B cell (primary cell): ENCODE measurements at regions not wholly inside any gene's neighbourhood (a gene's known extent, or its start where the extent isn't known, plus 50 kb on each side); places are given as distances from the start of the nearest gene placed in this dataset.

Source experiments
- ATAC-seq: fragments of 200-7000 bp; cut with Tn5 transposase; one replicate; pipeline ENCODE4 v1.10.0; 2021; ENCODE audit warnings: low read depth, mild to moderate bottlenecking, moderate number of reproducible peaks, moderate library complexity
- CTCF ChIA-PET: fragments of 350-600 bp; sonication (Branson Sonifier 250); formaldehyde crosslinking; loops from one replicate; lab custom pipeline; 2021; ENCODE audit warnings: antibody characterized with exemption, inconsistent platforms; lab: Charles Lee
- POLR2A ChIA-PET: fragments of 350-600 bp; sonication (Branson Sonifier 250); formaldehyde crosslinking; loops from one replicate; lab custom pipeline; 2021; ENCODE audit warnings: antibody characterized with exemption; lab: Charles Lee
- DNase-seq: peaks from one replicate; pipeline ENCODE4 v3.0.0; 2013
- H2AFZ ChIP-seq: 2 replicates; pipeline ENCODE4 v1.6.1; 2012; ENCODE audit warnings: mild to moderate bottlenecking, low read depth, low read length; ENCODE audit not compliant: insufficient read depth, poor library complexity, severe bottlenecking
- H3K27ac ChIP-seq, 2 donors: 1 replicate in 1 of 2; 2 replicates in 1 of 2; pipeline ENCODE4 v1.5.1; 2012 to 2013; ENCODE audit warnings: low read length in 2 of 2, mild to moderate bottlenecking in 2 of 2, moderate library complexity in 1 of 2
- H3K27me3 ChIP-seq, 4 experiments: fragments of 200-600 bp in 1 of 4; sonication (generic) in 1 of 4; replicated peaks in 1 of 4; 1 replicate in 2 of 4; 2 replicates in 2 of 4; pipeline versions ENCODE4 v1.6.1 to v1.7.0; 2013 to 2016; ENCODE audit warnings: low read length in 3 of 4, mild to moderate bottlenecking in 2 of 4, mixed read lengths in 1 of 4, moderate library complexity in 1 of 4; ENCODE audit not compliant: insufficient read depth in 4 of 4, control insufficient read depth in 3 of 4; ENCODE audit errors: control extremely low read depth in 1 of 4
- H3K36me3 ChIP-seq, 2 experiments: replicated peaks in 1 of 2; 1 replicate in 1 of 2; 2 replicates in 1 of 2; pipeline versions ENCODE4 v1.6.1 to v1.7.1; 2013; ENCODE audit warnings: low read length in 1 of 2; ENCODE audit not compliant: insufficient read depth in 2 of 2, control insufficient read depth in 1 of 2; ENCODE audit errors: control extremely low read depth in 1 of 2, extremely low read depth in 1 of 2
- H3K4me1 ChIP-seq, 2 donors: fragments of 200-600 bp in 1 of 2; sonication (generic) in 1 of 2; 1 replicate in 1 of 2; 2 replicates in 1 of 2; pipeline versions ENCODE4 v1.5.1 to v1.6.1; 2013 to 2017; ENCODE audit warnings: low read length in 2 of 2; ENCODE audit not compliant: control insufficient read depth in 2 of 2, insufficient read depth in 2 of 2
- H3K4me2 ChIP-seq: replicated peaks from 2 replicates; pipeline ENCODE3; 2012; ENCODE audit warnings: mild to moderate bottlenecking, low read depth, low read length; ENCODE audit not compliant: poor library complexity, severe bottlenecking
- H3K4me3 ChIP-seq, 5 experiments: fragments of 200-600 bp in 1 of 5; sonication (generic) in 1 of 5; 1 replicate in 3 of 5; 2 replicates in 2 of 5; pipeline versions ENCODE4 v1.5.1 to v1.7.0; 2011 to 2016; ENCODE audit warnings: low read length in 4 of 5, mild to moderate bottlenecking in 4 of 5, low read depth in 2 of 5, control low read depth in 1 of 5, moderate library complexity in 1 of 5; ENCODE audit not compliant: insufficient read depth in 1 of 5; ENCODE audit errors: control extremely low read depth in 1 of 5, extremely low read depth in 1 of 5
- H3K79me2 ChIP-seq: fragments of 200-600 bp; sonication (generic); one replicate; pipeline ENCODE4 v1.6.0; 2016; ENCODE audit warnings: low read length; ENCODE audit not compliant: control insufficient read depth, insufficient read depth
- H3K9ac ChIP-seq: fragments of 200-600 bp; sonication (generic); 2 replicates; pipeline ENCODE4 v1.6.1; 2017; ENCODE audit warnings: mild to moderate bottlenecking, low read length, moderate library complexity
- H3K9me3 ChIP-seq, 3 donors: one replicate each; pipeline versions ENCODE4 v1.6.1 to v1.7.1; 2013; ENCODE audit warnings: low read length in 2 of 3; ENCODE audit not compliant: control insufficient read depth in 2 of 3, insufficient read depth in 1 of 3; ENCODE audit errors: control extremely low read depth in 1 of 3
- H4K20me1 ChIP-seq: 2 replicates; pipeline ENCODE4 v1.6.0; 2012; ENCODE audit warnings: mild to moderate bottlenecking, low read length; ENCODE audit not compliant: insufficient read depth, control insufficient read depth, poor library complexity, severe bottlenecking
- H3K27ac Mint-ChIP-seq: one replicate; pipeline ENCODE4 v1.8.0; 2021; ENCODE audit warnings: mixed read lengths
- H3K27me3 Mint-ChIP-seq: one replicate; pipeline ENCODE4 v1.8.0; 2021; ENCODE audit warnings: mixed read lengths
- H3K4me1 Mint-ChIP-seq: one replicate; pipeline ENCODE4 v1.8.0; 2021; ENCODE audit warnings: mixed read lengths
- H3K4me3 Mint-ChIP-seq: one replicate; pipeline ENCODE4 v1.8.0; 2021; ENCODE audit warnings: mixed read lengths
- H3K9me3 Mint-ChIP-seq: one replicate; pipeline ENCODE4 v1.8.0; 2022; ENCODE audit warnings: mixed read lengths; ENCODE audit not compliant: insufficient read depth
- CTCF ChIP-seq: fragments of 200-600 bp; IDR thresholded peaks from one replicate; pipeline ENCODE4 v1.8.0; 2022; ENCODE audit warnings: antibody characterized with exemption, mild to moderate bottlenecking
- EZH2 ChIP-seq: IDR thresholded peaks from 2 replicates; pipeline ENCODE4 v1.6.1; 2012; ENCODE audit warnings: borderline replicate concordance, low read depth, mild to moderate bottlenecking, moderate library complexity, low read length; ENCODE audit not compliant: insufficient read depth, poor library complexity, severe bottlenecking
- WGBS: methylation state at CpG from one replicate; pipeline ENCODE4 v1.1.5; 2013; ENCODE audit warnings: missing lambda C conversion rate; ENCODE audit not compliant: insufficient coverage; 5-methylcytosine and 5-hydroxymethylcytosine counted together
- intact Hi-C: fragments of 100-400 bp; cut with micrococcal nuclease; formaldehyde crosslinking; loops from one replicate; pipeline ENCODE4 v1.10.0; 2022

- H3K36me3 ChIP-seq, result no peaks in the 10 kb centered on the region
- H3K27ac ChIP-seq, result no peak overlapping the region
- no CpG with 5 or more reads among the region's 1 CpG for WGBS
- CTCF ChIA-PET, result no interaction called here
- no peaks in the 10 kb centered on the region for H3K79me2 ChIP-seq
- H3K27ac Mint-ChIP-seq, result no peak overlapping the region
- intact Hi-C loops, result no loop called here
- ATAC-seq, result no peak
- no peak overlapping the region for H3K9ac ChIP-seq
- no peaks in the 10 kb centered on the region for H3K9me3 ChIP-seq
- H3K4me3 Mint-ChIP-seq, result no peak overlapping the region
- H3K27me3 Mint-ChIP-seq, result peaks cover 10% of the 10 kb centered on the region
- H3K4me3 ChIP-seq, result no peak overlapping the region
- no peak overlapping the region for H2AFZ ChIP-seq
- H3K27me3 ChIP-seq, result no peaks in the 10 kb centered on the region
- DNase-seq, result no peak
- H3K4me2 ChIP-seq, result no peak overlapping the region
- H3K4me1 Mint-ChIP-seq, result no peaks in the 10 kb centered on the region
- POLR2A ChIA-PET, result no interaction called here
- H4K20me1 ChIP-seq, result no peaks in the 10 kb centered on the region
- H3K4me1 ChIP-seq, result no peaks in the 10 kb centered on the region
- TF ChIP-seq CTCF (no peak), EZH2 (no peak)
- no peaks in the 10 kb centered on the region for H3K9me3 Mint-ChIP-seq
Observed at GRCh38 chr14:51454351-51454750, 197.4 kb upstream of the FRMD6 start.

GRCh38 chr14:51455041-51455835, 196.5 kb upstream of the FRMD6 start:
- DNase-seq, result no peak
- H3K27me3 ChIP-seq, result no peaks in the 10 kb centered on the region
- no peaks in the 10 kb centered on the region for H3K79me2 ChIP-seq
- ChIA-PET POLR2A (no interaction called here), CTCF (no interaction called here)
- intact Hi-C loops, result no loop called here
- no peak overlapping the region for H3K9ac ChIP-seq
- H3K4me3 ChIP-seq, result no peak overlapping the region
- no peaks in the 10 kb centered on the region for H4K20me1 ChIP-seq
- WGBS, result 80% methylated on average over 3 of the region's 7 CpGs
- TF ChIP-seq CTCF (no peak), EZH2 (no peak)
- no peak overlapping the region for H3K4me2 ChIP-seq
- no peak overlapping the region for H2AFZ ChIP-seq
- Mint-ChIP-seq H3K4me3 (no peak overlapping the region), H3K9me3 (no peaks in the 10 kb centered on the region), H3K27me3 (peaks cover 10% of the 10 kb centered on the region), H3K27ac (no peak overlapping the region), H3K4me1 (no peaks in the 10 kb centered on the region)
- no peak for ATAC-seq
- H3K36me3 ChIP-seq, result no peaks in the 10 kb centered on the region
- no peaks in the 10 kb centered on the region for H3K9me3 ChIP-seq
- no peaks in the 10 kb centered on the region for H3K4me1 ChIP-seq
- no peak overlapping the region for H3K27ac ChIP-seq
